HG02870 (cell line): ENCODE measurements at regions not wholly inside any gene's neighbourhood (a gene's known extent, or its start where the extent isn't known, plus 50 kb on each side); places are given as distances from the start of the nearest gene placed in this dataset.
"Not testable (repeated sequence)": the region's sequence is repeated elsewhere in the genome, so short reads cannot be mapped to it uniquely, and the experiment has no call there.

Source experiments
- ATAC-seq: cut with Tn5 transposase; IDR thresholded peaks from one replicate; pipeline ENCODE4 v1.9.1; 2021; ENCODE audit warnings: mild to moderate bottlenecking, moderate library complexity; ENCODE audit not compliant: unreplicated experiment

- not testable (repeated sequence) for ATAC-seq
Observed at GRCh38 chr11:67940440-67940839, 63.5 kb downstream of the UNC93B1 start.

GRCh38 chr11:67938964-67939363 lies 64.9 kb downstream of the UNC93B1 start:
- not testable (repeated sequence) for ATAC-seq

DNA sequence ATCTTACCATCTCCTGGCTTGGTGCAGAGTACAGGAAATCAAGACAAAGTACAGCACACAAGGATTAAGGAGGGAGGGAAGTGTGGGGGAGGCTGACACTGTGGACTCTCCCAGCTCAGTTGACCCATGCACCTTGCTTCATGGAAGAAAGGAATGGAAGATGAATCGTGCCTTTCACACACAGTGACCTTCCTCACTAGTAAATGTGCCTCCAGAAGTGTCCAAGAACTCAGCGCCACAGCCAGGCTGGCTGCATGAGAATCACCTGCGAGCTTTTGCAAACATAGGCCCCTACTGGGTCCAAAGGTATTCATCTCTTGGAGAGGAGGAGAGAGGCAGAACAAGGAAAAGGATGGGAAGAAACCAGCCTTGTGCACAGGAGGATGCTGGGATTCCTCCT lies 65.5 kb downstream of the UNC93B1 start:
- ATAC-seq = not testable (repeated sequence)

DNA sequence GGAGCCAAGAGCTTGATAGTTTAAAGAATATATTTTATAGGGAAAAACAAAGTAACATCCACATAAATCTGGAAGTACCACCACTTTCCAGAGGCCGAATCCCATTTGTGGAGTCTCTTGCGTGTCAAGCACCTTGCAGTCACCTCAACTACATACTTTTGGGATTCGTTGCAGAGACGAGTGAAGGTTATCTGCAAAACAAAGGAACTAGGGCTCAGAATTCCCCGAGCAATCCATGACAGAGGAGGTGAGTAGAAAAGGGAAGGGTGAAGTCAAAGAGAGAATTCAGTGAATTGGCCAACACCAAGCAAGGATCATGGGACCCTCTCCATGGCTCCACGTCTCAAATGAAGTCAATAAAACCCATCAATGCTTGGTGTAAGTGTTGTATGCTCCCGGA lies 80.3 kb downstream of the UNC93B1 start:
- not testable (repeated sequence) for ATAC-seq

- ATAC-seq = not testable (repeated sequence)
Observed at GRCh38 chr11:67920546-67920945, 83.4 kb downstream of the UNC93B1 start.

DNA sequence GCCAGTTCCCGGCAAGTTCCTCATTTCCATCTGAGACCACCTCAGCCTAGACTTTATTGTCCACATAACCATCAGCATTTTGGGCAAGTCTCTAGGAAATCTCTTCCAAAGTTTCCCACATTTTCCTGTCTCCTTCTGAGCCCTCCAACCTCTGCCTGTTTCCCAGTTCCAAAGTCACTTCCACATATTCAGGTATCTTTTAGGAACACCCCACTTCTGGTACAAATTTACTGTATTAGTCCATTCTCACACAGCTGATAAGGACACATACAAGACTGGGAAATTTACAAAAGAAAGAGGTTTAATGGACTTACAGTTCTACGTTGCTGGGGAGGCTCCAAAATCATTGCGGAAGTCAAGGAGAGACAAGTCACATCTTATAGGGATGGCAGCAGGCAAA lies 91.7 kb downstream of the UNC93B1 start:
- ATAC-seq = not testable (repeated sequence)

DNA sequence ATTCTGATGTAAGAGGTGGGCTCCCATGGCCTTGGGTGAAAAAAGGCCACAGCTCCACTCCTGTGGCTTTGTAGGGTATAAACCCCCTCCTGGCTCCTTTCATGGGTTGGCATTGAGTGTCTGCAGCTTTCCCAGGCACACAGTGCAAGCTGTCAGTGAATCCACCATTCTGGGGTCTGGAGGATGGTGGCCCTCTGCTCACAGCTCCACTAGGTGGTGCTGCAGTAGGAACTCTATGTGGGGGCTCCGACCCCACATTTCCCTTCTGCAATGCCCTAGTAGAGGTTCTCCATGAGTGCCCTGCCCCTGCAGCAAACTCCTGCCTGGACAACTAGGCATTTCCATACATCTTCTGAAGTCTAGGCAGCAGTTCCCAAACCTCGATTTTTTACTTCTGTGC lies 92.7 kb downstream of the UNC93B1 start:
- ATAC-seq = not testable (repeated sequence)

DNA sequence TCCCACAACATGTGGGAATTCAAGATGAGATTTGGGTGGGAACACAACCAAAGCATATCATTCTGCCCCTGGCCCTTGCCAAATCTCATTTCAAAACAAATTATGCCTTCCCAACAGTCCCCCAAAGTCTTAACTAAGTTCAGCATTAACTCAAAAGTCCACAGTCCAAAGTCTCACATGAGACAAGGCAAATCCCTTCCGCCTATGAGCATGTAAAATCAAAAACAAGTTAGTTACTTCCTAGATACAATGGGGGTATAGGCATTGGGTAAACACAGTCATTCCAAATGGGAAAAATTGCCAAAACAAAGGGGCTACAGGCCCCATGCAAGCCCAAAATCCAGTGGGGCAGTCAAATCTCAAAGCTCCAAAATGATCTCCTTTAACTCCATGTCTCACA lies 93.1 kb downstream of the UNC93B1 start:
- ATAC-seq = not testable (repeated sequence)

- ATAC-seq = not testable (repeated sequence)
Observed at GRCh38 chr11:67906969-67907368, 96.9 kb downstream of the UNC93B1 start.

DNA sequence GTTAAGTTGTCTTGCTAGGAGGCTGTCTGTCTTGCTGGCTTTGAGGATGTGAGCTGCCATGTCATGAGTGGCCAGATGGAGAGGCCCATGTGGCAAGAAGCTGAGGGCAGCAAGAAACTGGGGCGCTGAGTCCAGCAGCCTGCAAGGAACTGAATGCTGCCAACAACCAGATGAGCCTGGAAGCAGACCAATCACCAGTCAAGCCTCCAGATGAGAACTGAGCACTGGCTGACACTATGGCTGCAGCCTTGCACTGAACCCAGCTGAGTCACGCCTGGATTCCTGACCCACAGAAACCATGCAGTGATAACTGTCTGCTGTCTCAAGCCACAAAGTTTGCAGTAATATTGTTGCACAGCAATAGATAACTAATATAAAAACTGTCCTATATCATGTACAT lies 104.4 kb downstream of the UNC93B1 start:
- not testable (repeated sequence) for ATAC-seq

GRCh38 chr11:67893487-67893886 lies 110.4 kb downstream of the UNC93B1 start:
- ATAC-seq = not testable (repeated sequence)

DNA sequence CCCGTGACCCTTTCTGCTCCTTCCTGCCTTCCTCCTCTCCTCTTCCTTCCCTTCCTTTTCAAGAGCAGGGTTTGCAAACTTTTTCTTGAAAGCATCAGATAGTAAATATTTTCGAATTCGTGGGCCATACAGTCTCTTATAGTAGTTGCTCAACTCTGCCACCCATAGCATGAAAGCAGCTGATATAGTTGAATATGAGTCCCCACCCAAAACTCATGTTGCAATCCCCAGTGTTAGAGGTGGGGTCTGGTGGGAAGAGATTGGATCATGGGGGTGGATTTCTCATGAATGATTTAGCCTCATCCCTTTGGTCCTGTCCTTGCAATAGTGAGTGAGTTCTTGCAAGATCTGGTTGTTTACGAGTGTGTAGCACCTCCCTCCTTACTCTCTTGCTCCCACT lies 114.3 kb downstream of the UNC93B1 start:
- ATAC-seq = not testable (repeated sequence)

DNA sequence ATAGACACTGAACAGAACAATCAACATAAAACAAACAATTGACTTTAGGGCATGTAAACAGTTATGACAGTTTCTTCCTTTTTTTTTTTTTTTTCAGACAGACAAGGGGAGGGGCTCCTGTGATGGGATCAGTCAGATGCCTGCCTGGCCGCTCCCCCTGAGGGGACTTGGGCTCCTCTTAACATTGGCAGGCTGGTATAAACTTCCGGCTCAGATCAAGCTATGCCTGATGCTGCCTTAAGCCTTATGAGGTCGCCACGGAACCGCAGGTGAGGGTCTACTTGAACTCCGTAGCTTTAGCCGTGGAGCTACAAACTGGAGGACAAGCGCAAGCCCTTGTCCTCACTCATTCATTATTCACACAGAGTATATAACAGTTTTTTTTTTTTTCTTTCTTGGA lies 115.8 kb downstream of the UNC93B1 start:
- ATAC-seq = not testable (repeated sequence)

GRCh38 chr11:67886672-67887071 lies 117.2 kb downstream of the UNC93B1 start:
- not testable (repeated sequence) for ATAC-seq

DNA sequence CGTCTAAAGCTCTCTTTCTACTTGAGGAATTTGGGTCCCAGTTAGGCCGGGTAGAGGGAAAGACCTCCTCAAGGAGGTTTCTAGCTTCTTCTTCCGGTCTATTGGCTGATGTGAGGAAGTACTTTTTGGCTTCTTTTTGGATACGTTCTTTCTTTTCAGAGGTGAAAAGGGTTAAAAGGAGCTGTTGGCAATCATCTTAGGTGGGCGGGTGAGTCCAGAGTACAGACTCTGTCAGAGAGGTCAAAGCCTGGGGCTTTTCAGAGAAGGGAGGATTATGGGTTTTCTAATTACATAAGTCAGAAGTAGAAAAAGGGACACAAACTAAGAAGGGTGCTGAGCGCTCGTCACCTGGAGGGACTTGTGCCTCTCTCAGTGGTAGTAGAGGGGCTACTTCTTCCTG lies 117.7 kb downstream of the UNC93B1 start:
- not testable (repeated sequence) for ATAC-seq

DNA sequence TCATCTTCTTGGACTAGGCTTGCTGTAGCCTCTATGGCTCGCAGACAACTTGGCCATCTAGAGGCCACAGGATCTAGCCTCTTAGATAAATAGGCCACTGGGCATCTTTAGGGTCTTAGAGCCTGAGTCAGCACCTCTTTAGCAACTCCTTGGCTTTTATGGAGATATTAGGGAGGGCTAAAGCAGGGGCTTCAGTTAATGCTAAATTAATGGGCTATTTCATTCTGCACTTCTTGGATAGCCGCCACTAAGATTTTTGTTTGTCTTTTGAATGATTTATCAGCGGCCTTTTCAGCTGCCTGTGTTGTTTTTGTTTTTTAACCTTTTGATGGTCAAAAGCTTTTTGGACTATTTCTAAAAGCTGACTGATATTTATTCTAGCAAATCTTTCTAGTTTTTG lies 118.3 kb downstream of the UNC93B1 start:
- ATAC-seq = not testable (repeated sequence)

DNA sequence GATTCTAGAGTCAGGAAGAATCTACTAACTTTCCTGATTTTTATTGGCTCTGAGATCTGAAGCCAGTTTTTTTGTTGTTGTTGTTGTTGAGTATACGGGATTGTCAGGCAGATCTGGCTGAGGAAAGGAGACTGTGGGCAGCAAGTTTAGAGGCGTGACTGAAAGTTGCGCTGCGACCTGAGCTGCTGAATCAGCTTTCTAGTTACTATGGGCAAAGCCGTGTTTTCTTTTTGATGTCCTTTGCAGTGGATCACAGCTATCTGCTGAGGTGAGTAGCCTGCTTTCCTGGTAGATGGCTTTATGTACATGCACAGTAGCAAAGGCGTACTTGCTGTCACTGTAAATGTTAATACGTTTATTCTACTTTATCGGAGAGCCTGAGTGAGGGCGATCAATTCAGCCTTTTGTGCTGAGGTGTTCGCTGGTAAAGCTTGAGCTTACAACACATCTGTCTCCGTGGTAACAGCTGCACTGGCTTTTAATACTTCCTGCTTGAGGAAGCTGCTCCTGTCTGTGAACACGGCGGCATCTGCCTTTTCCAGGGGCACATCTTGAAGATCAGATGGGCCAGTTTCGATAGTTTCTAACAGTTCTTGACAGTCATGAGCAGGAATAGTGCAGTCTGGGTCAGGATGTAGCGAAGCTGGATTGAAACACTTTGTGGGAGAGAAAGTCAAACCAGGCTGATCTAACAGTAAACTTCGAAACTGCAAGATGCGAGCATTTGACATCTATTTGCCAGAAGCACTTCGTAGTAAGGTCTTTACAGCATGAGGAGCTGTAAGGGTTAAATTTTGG lies 118.9 kb downstream of the UNC93B1 start:
- ATAC-seq = not testable (repeated sequence)

GRCh38 chr11:67884073-67884757 lies 119.7 kb downstream of the UNC93B1 start:
- ATAC-seq = not testable (repeated sequence)

GRCh38 chr11:67882304-67882703 lies 121.6 kb downstream of the UNC93B1 start:
- not testable (repeated sequence) for ATAC-seq

GRCh38 chr11:67881836-67882235 lies 122.1 kb downstream of the UNC93B1 start:
- not testable (repeated sequence) for ATAC-seq

GRCh38 chr11:67880594-67881196 lies 123.2 kb downstream of the UNC93B1 start:
- ATAC-seq = not testable (repeated sequence)

DNA sequence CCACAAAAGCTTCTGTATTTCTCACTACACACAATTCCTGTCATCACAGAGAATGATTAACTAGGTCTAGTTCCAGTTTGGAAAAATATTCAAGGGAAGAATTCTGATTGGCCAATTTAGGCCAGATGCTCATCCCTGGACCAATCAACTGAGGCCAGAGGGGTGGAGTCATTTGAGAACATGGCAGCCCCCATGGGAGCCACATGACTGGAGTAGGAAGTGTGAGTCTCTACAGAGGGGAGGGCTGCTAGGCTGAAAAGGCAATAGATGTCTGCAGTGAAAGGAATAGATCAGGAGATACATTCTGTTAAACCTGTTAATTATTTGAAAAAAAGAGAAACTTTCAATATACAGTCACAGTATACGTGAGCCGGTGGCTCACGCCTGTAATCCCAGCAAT lies 125.2 kb downstream of the UNC93B1 start:
- ATAC-seq = not testable (repeated sequence)
